WTC11 (cell line): ENCODE measurements at regions not wholly inside any gene's neighbourhood (a gene's known extent, or its start where the extent isn't known, plus 50 kb on each side); places are given as distances from the start of the nearest gene placed in this dataset.

ENCODE experiments used
- CTCF ChIP-seq: fragments of 200-600 bp; IDR thresholded peaks from 2 replicates; pipeline ENCODE4 v1.8.0; 2022; ENCODE audit warnings: antibody characterized with exemption
- ESRRA ChIP-seq: sonication (generic); formaldehyde crosslinking; IDR thresholded peaks from 2 replicates; pipeline ENCODE4 v1.8.1; 2022; ENCODE audit warnings: mild to moderate bottlenecking, missing genetic modification reagents, borderline replicate concordance
- ETV6 ChIP-seq: sonication (generic); formaldehyde crosslinking; IDR thresholded peaks from 2 replicates; pipeline ENCODE4 v1.8.1; 2022; ENCODE audit warnings: mild to moderate bottlenecking, missing genetic modification reagents
- GABPB1 ChIP-seq: sonication (generic); formaldehyde crosslinking; IDR thresholded peaks from 2 replicates; pipeline ENCODE4 v1.8.1; 2023; ENCODE audit warnings: mild to moderate bottlenecking, missing genetic modification reagents
- JUN ChIP-seq: sonication (generic); formaldehyde crosslinking; IDR thresholded peaks from 2 replicates; pipeline ENCODE4 v1.8.0; 2023; ENCODE audit warnings: mild to moderate bottlenecking, missing genetic modification reagents
- NFYB ChIP-seq: sonication (generic); formaldehyde crosslinking; conservative IDR thresholded peaks from 2 replicates; pipeline ENCODE4 v1.8.0; 2022; ENCODE audit warnings: low read depth, missing genetic modification reagents
- TP53 ChIP-seq: sonication (generic); formaldehyde crosslinking; IDR thresholded peaks from 2 replicates; pipeline ENCODE4 v1.8.1; 2023; ENCODE audit warnings: mild to moderate bottlenecking, missing genetic modification reagents

- TF ChIP-seq NFYB: no peak
- no peak for TF ChIP-seq ESRRA (CRISPR knock-in tag)
- no peak for TF ChIP-seq GABPB1 (CRISPR knock-in tag)
- no peak for TF ChIP-seq CTCF
- TF ChIP-seq ETV6 (CRISPR knock-in tag): no peak
- no peak for TF ChIP-seq TP53 (CRISPR knock-in tag)
- no peak for TF ChIP-seq JUN (CRISPR knock-in tag)
Observed at GRCh38 chr5:56361398-56361797, 128.3 kb upstream of the ANKRD55 start.
